T-helper 2 cell treated with Interferon-gamma antibody and Interleukin-4, amounts not matched to agents 5 μg/mL and 100 μg/mL, for 36 hours (primary cell): ENCODE measurements at regions not wholly inside any gene's neighbourhood (a gene's known extent, or its start where the extent isn't known, plus 50 kb on each side); places are given as distances from the start of the nearest gene placed in this dataset.
"Not testable (repeated sequence)": the region's sequence is repeated elsewhere in the genome, so short reads cannot be mapped to it uniquely, and the experiment has no call there.

ENCODE experiments used
- DNase-seq: peaks from one replicate; pipeline ENCODE4 v3.0.0; 2021; ENCODE audit warnings: low spot score
- H3K27ac Mint-ChIP-seq: one replicate; pipeline ENCODE4 v1.8.0; 2021; ENCODE audit warnings: mild to moderate bottlenecking, mixed read lengths
- H3K27me3 Mint-ChIP-seq: one replicate; pipeline ENCODE4 v1.8.0; 2021; ENCODE audit warnings: low read depth, mixed read lengths
- H3K36me3 Mint-ChIP-seq: one replicate; pipeline ENCODE4 v1.8.0; 2021; ENCODE audit warnings: low read depth, mixed read lengths
- H3K4me1 Mint-ChIP-seq: one replicate; pipeline ENCODE4 v1.8.0; 2021; ENCODE audit warnings: low read depth, mixed read lengths
- H3K4me3 Mint-ChIP-seq: one replicate; pipeline ENCODE4 v1.8.0; 2022; ENCODE audit warnings: mild to moderate bottlenecking, moderate library complexity, mixed read lengths
- H3K9me3 Mint-ChIP-seq: one replicate; pipeline ENCODE4 v1.8.0; 2021; ENCODE audit warnings: mixed read lengths

DNA sequence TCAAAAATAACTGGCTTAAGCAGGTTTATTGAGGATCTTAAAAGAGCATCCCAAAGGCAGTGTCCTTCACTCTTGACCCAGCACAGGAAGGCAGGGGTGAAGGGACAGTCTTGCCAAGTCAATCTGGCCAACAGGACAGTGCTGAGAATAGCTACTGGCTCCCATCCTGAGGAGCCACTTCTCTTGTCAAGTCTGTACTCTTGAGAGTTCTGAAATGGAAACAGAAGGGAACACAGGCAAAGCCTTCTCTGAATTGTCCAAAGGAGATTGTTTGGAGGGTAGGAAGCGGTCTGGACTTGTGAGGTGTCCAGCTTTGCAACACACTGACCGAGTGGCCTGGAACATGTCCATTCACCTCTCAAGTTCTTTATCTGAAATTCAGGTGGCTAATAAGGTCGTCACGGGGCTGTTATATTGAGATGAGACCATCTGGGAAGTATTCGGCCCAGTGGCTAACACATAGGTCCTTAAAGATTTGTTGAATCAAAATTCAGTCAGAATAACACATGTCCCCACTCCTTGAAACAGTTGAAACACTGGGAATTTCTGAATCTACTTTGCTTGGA, 99.5 kb upstream of the FHL2 start:
- H3K4me1 Mint-ChIP-seq = no peaks in the 10 kb centered on the region
- no peak for DNase-seq
- H3K9me3 Mint-ChIP-seq = no peaks in the 10 kb centered on the region
- H3K27ac Mint-ChIP-seq = no peak overlapping the region
- H3K36me3 Mint-ChIP-seq = no peaks in the 10 kb centered on the region
- H3K4me3 Mint-ChIP-seq = no peak overlapping the region
- H3K27me3 Mint-ChIP-seq = peaks cover 12% of the 10 kb centered on the region

DNA sequence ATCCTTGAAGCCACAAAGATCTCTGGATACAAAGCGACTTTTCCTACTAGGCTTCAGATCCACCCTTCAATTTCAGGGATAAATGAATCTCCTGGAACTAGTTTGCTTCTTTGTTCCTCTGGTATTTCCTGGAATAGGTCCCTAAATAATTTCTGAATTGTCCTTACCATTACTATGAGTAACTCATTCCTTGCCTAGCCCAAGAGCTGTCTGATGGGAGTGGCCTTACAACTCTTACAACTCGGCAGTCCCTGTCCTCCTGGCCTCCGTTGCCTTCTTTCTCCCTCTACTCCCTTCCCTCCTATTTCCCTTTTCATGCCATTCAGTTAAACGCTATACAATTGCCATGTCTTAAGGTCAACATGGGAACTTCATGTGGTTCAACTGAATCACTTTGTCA, 98.2 kb upstream of the FHL2 start:
- Mint-ChIP-seq H3K36me3 (no peaks in the 10 kb centered on the region), H3K4me1 (no peaks in the 10 kb centered on the region), H3K27ac (no peak overlapping the region), H3K27me3 (peaks cover 15% of the 10 kb centered on the region), H3K4me3 (no peak overlapping the region), H3K9me3 (peaks cover 6% of the 10 kb centered on the region)
- DNase-seq = no peak

DNA sequence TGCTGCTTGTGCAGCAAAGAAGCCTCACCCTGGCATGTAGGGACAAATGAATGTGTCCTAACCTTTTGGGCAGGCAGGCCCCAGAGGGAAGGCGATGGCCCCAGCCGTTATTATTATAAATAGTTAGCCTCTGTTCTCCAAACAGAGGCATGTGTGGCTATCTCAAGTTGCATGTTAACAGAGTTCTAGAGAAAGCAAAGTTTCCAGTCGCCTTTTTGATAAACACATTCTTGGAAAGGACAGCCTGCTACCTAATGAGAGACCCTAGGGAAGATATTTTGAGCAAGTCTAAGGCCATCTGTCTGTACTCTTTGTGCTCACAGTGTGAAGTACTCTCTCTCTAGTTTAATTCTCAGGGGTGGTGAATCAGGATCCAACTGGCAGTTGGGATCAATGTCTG, 97.4 kb upstream of the FHL2 start:
- Mint-ChIP-seq H3K4me3 (no peak overlapping the region), H3K27ac (no peak overlapping the region), H3K36me3 (no peaks in the 10 kb centered on the region), H3K4me1 (no peaks in the 10 kb centered on the region), H3K27me3 (peaks cover 18% of the 10 kb centered on the region), H3K9me3 (peaks cover 6% of the 10 kb centered on the region)
- DNase-seq = no peak

DNA sequence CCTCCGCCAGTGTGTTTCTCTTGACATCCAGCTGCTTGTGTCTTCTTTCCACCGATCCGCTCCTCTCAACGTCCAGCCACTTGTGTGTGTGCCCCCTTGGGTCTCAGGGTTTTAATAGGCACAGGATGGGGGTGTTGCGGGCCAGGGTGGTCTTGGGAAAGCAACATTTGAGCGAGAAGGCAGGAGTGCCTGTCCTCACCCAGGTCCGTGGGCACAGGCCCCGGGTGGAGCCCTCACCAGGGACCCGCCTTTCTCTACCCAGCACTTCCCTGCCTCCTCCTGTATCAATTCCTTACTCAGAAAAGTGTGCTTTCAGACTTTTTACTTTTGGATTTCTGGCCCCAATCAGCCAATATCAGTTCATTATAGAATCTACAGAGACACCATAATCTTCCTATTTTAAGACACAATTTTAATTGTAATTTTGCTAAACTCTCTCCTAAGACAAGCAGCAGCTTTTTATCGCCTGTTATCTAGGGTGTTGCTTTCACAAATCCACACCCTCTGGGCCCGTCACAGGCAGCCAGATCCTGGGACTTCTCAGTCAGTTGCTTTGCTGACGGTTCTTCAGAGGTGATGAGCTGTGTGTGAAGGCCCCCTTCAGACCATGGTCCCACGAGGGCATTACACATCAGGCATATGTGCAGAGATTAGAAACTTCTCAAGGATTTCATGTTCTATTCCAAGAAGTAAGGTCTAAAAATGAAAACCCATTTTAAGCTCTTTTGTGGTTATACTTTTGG, 96.0 kb upstream of the FHL2 start:
- H3K4me1 Mint-ChIP-seq = no peaks in the 10 kb centered on the region
- no peak overlapping the region for H3K4me3 Mint-ChIP-seq
- peaks cover 14% of the 10 kb centered on the region for H3K27me3 Mint-ChIP-seq
- no peak for DNase-seq
- H3K27ac Mint-ChIP-seq = no peak overlapping the region
- no peaks in the 10 kb centered on the region for H3K36me3 Mint-ChIP-seq
- peaks cover 6% of the 10 kb centered on the region for H3K9me3 Mint-ChIP-seq

DNA sequence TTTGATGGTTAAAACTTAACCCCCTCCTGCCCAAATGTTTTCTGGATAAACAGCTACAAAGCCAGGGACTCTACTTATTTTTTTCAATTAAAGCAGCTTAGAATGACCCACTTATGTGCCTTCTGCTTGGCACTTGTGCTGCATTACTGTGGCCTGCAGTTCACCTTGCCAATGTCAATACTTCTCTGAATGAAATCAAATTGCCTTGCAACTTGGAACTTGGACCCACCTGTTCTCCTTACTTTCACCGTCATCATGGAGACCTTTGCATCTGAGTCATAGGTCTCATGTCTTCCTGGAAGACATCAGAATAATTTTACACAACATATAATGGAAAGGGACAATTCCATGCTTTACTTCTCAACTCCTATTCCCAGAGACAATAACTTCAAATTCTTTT, 92.1 kb upstream of the FHL2 start:
- H3K36me3 Mint-ChIP-seq = no peaks in the 10 kb centered on the region
- peaks cover 6% of the 10 kb centered on the region for H3K9me3 Mint-ChIP-seq
- H3K27me3 Mint-ChIP-seq = peaks cover 16% of the 10 kb centered on the region
- H3K27ac Mint-ChIP-seq = no peak overlapping the region
- no peak for DNase-seq
- H3K4me3 Mint-ChIP-seq = no peak overlapping the region
- H3K4me1 Mint-ChIP-seq = no peaks in the 10 kb centered on the region

DNA sequence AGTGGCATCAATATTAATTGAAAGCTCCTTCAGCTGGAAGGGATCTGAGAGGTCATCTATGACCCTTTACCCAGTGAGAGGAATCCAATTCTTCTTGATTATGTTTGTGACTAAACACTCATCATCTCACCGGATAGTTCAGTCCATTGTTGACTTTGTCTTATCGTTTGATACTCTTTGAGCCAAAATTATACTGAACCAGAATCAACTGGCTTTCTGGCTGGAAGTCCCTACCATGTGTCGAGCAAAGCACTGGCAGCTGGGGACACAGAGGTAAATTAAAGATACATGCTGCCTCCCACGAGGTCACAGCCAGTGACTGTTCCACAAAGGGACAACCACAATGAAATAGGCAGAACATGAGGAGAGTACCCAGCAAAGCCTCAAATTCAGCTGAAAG, 91.4 kb upstream of the FHL2 start:
- peaks cover 18% of the 10 kb centered on the region for H3K27me3 Mint-ChIP-seq
- H3K9me3 Mint-ChIP-seq = peaks cover 6% of the 10 kb centered on the region
- H3K36me3 Mint-ChIP-seq = no peaks in the 10 kb centered on the region
- H3K4me3 Mint-ChIP-seq = no peak overlapping the region
- no peak for DNase-seq
- H3K27ac Mint-ChIP-seq = no peak overlapping the region
- no peaks in the 10 kb centered on the region for H3K4me1 Mint-ChIP-seq

DNA sequence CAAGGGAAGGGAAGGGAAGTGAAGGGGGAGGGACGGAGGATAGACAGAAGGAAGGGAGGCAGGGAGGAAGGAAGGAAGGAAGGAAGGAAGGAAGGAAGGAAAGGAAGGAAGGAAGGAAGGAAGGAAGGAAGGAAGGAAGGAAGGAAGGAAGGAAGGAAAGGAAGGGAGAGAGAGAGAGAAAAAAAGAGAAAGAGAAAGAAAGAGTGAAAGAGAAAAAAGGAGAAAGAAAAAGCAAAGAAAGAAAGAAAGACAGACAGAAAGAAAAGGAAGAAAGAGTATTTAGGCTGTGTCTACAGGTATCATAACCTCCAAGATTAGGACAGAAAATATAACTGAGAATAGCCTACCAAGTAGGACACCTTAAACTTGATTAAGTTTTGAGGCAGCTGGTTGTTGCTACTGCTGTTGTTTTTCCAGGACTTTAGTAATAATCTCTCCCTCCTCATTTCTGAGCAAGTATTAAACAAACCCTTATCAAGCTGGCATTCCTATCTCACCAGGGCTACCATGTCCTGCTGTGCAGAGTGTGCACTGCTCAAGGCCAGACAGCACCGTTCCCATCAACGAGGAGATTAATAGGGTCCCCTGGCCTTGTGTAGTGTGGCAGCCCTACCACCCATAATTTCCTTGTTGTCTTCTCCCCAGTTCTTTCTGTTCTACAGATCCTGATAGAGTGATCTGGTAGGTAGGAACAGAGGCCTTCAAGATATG, 90.5 kb upstream of the FHL2 start:
- Mint-ChIP-seq H3K4me1 (no peaks in the 10 kb centered on the region), H3K27ac (no peak overlapping the region), H3K27me3 (peaks cover 18% of the 10 kb centered on the region)

DNA sequence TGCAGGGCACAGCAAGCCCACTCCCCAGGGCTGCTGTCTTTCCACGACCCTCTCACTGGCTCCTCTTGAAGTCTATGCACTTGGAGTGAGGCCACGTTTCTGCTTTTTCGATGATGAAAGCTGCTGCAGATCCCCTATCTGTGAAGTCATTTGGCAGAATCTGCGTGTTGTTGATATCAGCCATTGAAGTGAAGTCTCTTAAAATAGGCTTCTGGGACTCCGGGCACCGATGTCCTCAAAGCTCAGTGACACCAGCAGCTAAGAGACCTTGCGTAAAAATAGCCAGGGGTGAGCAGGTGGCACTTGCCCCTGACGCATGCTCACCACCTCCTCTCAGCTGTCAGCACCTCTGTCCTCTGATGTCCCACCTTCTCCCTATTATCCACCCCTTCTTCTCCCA, 89.4 kb upstream of the FHL2 start:
- Mint-ChIP-seq H3K27ac (no peak overlapping the region), H3K4me1 (no peaks in the 10 kb centered on the region), H3K9me3 (peaks cover 6% of the 10 kb centered on the region), H3K36me3 (no peaks in the 10 kb centered on the region), H3K4me3 (no peak overlapping the region), H3K27me3 (peaks cover 11% of the 10 kb centered on the region)
- DNase-seq = no peak

More for the DNA sequence above, 90.5 kb upstream of the FHL2 start:
- Mint-ChIP-seq H3K9me3 (peaks cover 6% of the 10 kb centered on the region), H3K4me3 (no peak overlapping the region), H3K36me3 (no peaks in the 10 kb centered on the region)
- DNase-seq = no peak

DNA sequence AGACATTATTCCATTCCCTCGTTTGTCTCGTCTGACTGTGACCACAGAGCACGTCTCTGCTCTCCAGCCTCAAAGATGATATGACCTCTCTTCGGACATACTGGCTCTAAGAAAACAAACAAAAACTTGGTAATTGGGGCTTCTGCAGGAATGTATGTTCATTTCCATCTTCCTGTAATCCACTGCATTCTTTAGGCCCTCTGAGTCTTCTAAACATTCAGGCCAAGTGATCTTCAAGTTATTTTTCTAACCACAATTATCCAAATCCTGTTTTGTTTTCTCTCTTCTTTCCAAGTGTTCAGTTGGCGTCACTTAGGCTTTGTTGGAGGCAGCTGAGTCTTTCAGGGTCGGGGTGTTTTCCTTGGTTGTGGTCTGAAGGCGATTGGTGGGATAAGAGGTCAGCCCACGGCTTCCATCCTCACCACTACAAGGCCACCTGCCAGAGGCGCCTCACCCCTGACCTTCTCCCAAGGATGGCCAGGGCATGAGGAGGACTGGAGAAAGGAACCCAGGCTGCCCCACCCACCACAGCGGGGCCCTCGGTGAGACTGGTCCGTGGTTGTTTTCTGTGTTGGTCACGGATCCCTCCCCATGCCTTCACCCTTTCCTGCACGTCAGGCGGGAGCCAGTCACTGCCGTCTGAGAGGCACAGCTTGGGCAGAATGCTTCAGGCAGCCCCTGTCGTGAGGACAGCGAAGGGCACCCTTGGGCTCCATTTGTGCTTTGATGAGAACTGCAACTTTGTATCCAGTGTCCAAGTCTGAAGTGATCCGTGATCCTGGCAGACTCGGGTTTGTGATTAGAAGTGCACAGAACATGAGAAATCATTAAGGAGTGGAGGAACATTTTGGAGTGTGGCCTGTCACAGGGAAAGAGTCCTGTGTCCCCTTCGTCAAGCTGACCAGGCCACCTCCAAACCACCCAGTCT, 88.6 kb upstream of the FHL2 start:
- Mint-ChIP-seq H3K27ac (no peak overlapping the region), H3K27me3 (peaks cover 8% of the 10 kb centered on the region), H3K9me3 (no peaks in the 10 kb centered on the region), H3K4me3 (no peak overlapping the region), H3K36me3 (no peaks in the 10 kb centered on the region), H3K4me1 (no peaks in the 10 kb centered on the region)
- no peak for DNase-seq

DNA sequence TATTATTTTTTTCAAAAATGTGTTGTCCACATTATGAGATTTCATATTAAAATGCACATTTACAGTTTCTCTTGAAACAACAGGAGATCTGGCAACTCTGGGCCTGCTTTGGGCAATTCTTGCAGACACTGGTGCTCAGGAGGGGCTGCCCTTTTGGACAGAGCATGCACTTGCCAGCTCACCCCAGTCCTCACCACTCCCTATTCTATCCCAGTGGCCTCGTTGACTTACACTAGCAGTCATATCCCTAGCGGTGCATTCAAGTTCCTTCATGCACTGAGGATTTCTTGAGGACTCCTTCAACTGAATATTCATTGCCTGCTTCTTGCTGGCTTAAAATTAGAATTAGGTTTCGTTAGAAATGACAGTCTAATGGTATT, 87.9 kb upstream of the FHL2 start:
- Mint-ChIP-seq H3K27me3 (peaks cover 10% of the 10 kb centered on the region), H3K27ac (no peak overlapping the region), H3K9me3 (no peaks in the 10 kb centered on the region), H3K4me3 (no peak overlapping the region), H3K36me3 (no peaks in the 10 kb centered on the region), H3K4me1 (no peaks in the 10 kb centered on the region)
- DNase-seq = no peak

DNA sequence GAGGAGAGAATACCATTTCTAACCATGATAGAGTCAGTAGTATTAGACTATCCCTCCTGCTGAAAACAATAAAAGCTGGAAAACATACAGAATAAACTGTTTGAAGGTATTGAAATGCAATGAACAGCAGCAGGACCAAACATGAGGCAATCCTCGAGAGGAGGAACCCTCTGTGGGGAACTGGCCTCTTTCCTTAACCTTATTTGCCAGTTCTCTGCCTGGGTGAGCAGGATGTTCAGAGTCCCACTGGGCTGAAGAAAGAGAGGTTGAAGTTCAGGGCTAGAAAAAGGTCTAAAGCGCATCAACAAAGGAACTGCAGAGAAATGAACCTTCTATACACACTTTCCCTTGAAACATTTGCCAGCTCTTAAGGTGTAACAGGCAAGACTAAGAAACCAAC, 79.8 kb upstream of the FHL2 start:
- DNase-seq = no peak
- Mint-ChIP-seq H3K27ac (no peak overlapping the region), H3K27me3 (peaks cover 30% of the 10 kb centered on the region), H3K36me3 (no peaks in the 10 kb centered on the region), H3K4me3 (no peak overlapping the region), H3K4me1 (no peaks in the 10 kb centered on the region), H3K9me3 (no peaks in the 10 kb centered on the region)

DNA sequence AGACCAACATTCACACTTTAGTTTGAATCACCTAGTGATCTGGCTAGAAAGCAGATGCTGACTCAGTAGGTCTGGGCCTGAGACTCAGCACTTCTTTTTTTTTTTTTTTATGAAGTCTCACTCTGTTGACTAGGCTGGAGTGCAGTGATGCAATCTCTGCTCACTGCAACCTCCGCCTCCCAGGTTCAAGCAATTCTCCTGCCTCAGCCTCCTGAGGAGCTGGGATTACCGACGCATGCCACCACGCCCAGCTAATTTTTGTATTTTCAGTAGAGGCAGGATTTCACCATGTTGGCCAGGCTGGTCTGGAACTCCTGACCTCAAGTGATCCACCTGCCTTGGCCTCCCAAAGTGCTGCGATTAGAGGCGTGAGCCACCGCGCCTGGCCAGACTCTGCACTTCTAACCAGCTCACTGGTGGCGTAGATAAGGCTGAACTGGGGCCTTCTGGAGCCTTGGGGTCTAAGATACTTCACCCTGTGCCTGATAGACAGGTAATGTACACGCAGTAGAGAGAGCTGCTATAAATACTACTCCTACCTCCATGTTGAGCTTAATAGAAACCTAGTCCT, 78.3 kb upstream of the FHL2 start:
- not testable (repeated sequence) for H3K36me3 Mint-ChIP-seq, H3K4me3 Mint-ChIP-seq, H3K27ac Mint-ChIP-seq, H3K9me3 Mint-ChIP-seq, H3K4me1 Mint-ChIP-seq, DNase-seq
- H3K27me3 Mint-ChIP-seq = peaks cover 32% of the 10 kb centered on the region

DNA sequence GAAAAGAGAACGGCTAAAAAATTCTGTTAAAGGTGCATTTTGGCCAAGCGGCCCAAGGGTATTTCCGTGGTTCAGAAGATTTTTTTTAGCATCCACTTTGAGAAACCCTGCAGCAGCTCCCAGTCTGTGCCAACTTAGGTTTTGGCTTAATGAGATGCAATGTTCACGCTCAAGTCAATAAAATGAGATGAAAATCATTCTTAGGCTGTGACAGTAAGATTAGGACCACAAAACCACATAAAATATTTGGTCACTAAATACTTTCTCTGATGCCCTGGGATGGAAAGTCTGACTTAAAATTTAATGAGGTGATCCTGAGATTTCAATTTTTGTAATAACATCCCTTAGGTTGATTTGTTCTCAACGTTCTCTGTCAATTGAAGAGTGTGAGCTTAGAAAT, 74.2 kb upstream of the FHL2 start:
- no peak overlapping the region for H3K4me3 Mint-ChIP-seq
- H3K9me3 Mint-ChIP-seq = no peaks in the 10 kb centered on the region
- H3K27ac Mint-ChIP-seq = no peak overlapping the region
- H3K36me3 Mint-ChIP-seq = no peaks in the 10 kb centered on the region
- H3K4me1 Mint-ChIP-seq = peaks cover 7% of the 10 kb centered on the region
- no peak for DNase-seq
- peaks cover 10% of the 10 kb centered on the region for H3K27me3 Mint-ChIP-seq
